Adrenal gland (tissue), 5 donors: ENCODE measurements at regions not wholly inside any gene's neighbourhood (a gene's known extent, or its start where the extent isn't known, plus 50 kb on each side); places are given as distances from the start of the nearest gene placed in this dataset.

Source experiments
- CTCF ChIP-seq, 6 experiments: fragments of 450-650 bp in 4 of 6; fragments of 200-600 bp in 2 of 6; sonication (generic) in 1 of 6; IDR thresholded peaks; 1 replicate in 5 of 6; 2 replicates in 1 of 6; pipeline versions ENCODE4 v1.5.1 to v1.8.0; 2016 to 2021; ENCODE audit warnings: antibody characterized with exemption in 6 of 6, mild to moderate bottlenecking in 2 of 6, moderate library complexity in 1 of 6
- POLR2A ChIP-seq, 2 donors: fragments of 450-650 bp; IDR thresholded peaks; one replicate each; pipeline ENCODE4 v1.6.1; 2017; ENCODE audit warnings: antibody characterized with exemption in 2 of 2, mild to moderate bottlenecking in 2 of 2, moderate library complexity in 1 of 2
- donor health status: DM: no; HTN: no; CAD: no.

- TF ChIP-seq POLR2A (IDR thresholded peaks at IDR 0.05) (no peak), CTCF (IDR thresholded peaks at IDR 0.05) (no peak)
Measured at GRCh38 chr3:154708554-154708953, 278.6 kb upstream of the GPR149 start.
